GM18861 (cell line): ENCODE measurements at regions not wholly inside any gene's neighbourhood (a gene's known extent, or its start where the extent isn't known, plus 50 kb on each side); places are given as distances from the start of the nearest gene placed in this dataset.

ENCODE experiments used
- ATAC-seq: cut with Tn5 transposase; IDR thresholded peaks from one replicate; pipeline ENCODE4 v1.9.1; 2021; ENCODE audit not compliant: unreplicated experiment

DNA sequence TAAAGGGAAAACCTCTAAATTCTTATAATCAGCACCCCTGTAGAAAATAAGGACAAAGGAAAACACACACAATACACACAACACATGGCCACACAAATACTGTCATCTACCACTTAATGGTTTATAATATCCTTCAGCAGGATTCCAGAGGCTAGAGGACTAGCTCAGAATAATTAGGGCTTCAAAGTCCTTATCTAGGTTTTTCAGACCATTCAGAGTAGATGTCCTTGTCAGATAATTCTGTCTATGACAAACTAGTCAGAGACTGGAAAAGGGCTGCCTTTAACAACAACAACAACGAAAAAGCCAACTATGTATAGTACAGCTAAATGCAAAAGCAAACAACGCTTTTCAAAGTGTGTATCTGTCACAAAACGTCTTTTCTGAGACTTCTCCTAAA lies 456.5 kb upstream of the CNTN5 start:
- ATAC-seq: no peak

- no peak for ATAC-seq
Observed at GRCh38 chr11:98564881-98565280, 455.9 kb upstream of the CNTN5 start.

- ATAC-seq: no peak
Observed at GRCh38 chr11:98565311-98565710, 455.4 kb upstream of the CNTN5 start.

DNA sequence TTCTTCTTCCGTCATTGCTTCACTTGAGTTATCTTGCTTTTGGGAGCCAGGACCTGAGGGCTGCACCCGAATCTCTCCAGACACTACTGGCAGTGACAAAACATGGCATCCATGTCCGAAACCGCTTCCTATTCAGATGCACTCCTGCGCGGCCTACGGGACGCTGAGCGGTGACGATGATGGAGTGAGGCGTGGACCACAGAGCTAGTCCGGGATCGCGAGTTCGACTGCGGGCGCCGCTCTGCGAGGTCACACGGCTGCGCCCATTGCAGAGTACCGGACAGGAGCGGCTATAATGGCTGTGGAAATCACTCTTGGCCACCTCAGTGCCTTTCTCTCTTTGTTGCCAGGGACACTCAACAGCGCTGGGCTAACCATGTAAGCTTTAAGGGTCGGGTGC lies 453.8 kb upstream of the CNTN5 start:
- ATAC-seq: no peak

- no peak for ATAC-seq
Observed at GRCh38 chr11:98568013-98568412, 452.7 kb upstream of the CNTN5 start.

- no peak for ATAC-seq
Observed at GRCh38 chr11:98572941-98573340, 447.8 kb upstream of the CNTN5 start.

DNA sequence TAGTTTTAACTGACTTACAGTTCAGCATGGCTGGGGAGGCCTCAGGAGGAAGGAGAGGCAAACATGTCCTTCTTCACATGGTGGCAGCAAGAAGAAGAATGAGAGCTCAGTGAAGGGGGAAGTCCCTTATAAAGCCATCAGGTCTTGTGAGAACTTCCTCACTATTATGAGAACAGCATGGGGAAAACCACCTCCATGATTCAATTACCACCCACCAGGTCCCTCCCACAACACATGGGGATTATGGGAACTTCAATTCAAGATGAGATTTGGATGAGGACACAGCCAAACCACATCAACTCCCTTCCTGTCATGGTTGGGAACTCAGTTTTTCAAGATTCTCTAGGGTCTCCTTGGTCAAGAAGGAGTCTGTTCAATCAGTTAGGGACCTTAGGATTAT lies 432.9 kb upstream of the CNTN5 start:
- no peak for ATAC-seq

- ATAC-seq: no peak
Observed at GRCh38 chr11:98589967-98590366, 430.8 kb upstream of the CNTN5 start.

GRCh38 chr11:98600103-98600502 lies 420.6 kb upstream of the CNTN5 start:
- no peak for ATAC-seq

DNA sequence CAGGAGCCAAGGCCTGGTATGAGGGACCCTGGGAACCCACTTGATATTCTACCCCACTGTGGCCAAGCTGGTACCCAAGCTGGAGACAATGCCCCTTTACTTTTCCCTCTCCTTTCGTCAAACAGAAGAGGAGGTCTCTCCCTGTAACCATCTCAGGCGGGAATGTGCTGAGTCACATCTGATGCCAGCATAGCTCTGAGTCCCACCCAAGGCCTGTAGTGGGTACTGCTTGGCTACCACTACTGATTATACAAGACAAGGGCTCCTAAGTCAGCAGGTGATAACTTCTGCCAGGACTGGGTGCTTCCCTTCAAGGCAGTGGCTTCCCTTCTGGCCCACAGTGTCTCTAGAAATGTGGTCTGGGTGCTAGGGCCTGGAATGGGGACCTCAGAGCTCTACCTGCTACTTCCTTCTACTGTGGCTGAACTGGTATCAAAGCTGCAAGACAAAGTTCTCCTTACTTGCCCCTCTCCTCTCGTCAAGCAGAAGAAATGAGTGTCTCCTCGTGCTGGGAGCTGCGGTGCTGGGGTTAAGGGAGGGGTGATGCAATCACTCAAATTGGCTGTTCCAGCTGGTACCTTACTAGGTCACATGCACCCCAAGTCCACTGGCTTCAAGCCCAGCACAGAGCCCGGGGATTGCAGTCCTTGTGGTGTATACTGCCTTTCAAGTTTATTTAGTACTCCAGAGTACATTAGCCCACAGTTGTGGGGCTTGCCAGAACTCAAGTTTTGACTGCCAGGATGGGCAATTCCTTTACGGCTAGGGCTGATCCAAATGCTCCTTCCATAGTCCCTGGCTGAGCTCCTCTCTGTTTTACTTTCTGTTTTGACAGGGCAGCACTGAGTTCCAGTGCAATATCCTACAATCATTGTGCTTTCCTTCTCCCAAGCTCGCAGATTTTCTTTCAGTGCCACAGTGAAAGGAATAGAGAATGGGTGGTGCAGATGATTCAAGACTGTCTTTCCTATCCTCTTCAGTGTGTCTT lies 419.7 kb upstream of the CNTN5 start:
- ATAC-seq: no peak

DNA sequence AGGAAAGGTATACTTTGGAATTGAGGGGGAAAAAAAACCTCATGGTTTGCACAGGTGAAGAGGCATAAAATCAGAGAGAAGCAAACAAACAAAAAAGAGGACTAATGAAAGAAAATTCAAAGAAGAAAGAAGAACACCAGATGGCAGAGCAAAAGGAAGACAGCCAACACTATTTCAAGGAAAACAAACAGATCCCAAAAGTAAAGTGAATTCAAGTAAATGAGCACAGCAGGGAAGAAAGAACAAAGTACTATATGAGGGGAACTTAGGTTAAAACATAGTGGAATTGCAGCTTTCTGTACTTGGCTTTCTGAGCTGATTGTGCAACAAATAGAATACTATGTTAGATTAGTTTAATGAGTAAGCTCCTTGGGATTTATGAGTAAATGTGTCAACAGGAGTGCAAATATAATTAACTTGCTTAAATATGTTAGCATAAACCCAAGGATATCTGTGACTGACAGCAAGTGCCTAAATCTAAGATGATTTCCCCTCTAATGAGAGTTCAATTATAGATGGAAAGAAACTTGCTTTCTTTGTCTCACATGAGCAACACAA lies 404.6 kb upstream of the CNTN5 start:
- no peak for ATAC-seq

DNA sequence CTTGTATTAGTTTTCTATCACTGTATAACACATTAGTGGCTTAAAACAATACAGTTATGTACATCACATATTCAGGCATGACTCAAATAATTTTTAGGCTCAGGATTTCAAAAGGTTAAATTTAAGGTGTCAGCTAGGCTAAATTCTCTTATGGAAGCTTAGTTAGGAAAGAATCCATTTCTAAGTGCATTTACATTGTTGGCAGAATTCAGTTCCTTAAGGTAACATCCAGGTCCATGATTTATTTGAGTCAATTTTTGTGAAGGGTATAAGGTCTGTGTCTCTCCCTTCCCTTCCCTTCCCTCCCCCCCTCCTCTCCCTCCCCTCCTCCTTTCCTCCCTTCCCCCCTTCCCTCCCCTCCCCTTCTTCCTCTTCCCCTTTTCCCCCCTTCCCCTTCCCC lies 399.0 kb upstream of the CNTN5 start:
- no peak for ATAC-seq

GRCh38 chr11:98625526-98625925 lies 395.2 kb upstream of the CNTN5 start:
- ATAC-seq: no peak

GRCh38 chr11:98630736-98631135 lies 390.0 kb upstream of the CNTN5 start:
- no peak for ATAC-seq

GRCh38 chr11:98657711-98658110 lies 363.0 kb upstream of the CNTN5 start:
- ATAC-seq: no peak

GRCh38 chr11:98659431-98659830 lies 361.3 kb upstream of the CNTN5 start:
- ATAC-seq: no peak

GRCh38 chr11:98674390-98674789 lies 346.4 kb upstream of the CNTN5 start:
- ATAC-seq: no peak

- no peak for ATAC-seq
Observed at GRCh38 chr11:98679673-98680072, 341.1 kb upstream of the CNTN5 start.

GRCh38 chr11:98701541-98701940 lies 319.2 kb upstream of the CNTN5 start:
- ATAC-seq: no peak

- no peak for ATAC-seq
Observed at GRCh38 chr11:98703779-98704556, 316.8 kb upstream of the CNTN5 start.

- ATAC-seq: no peak
Observed at GRCh38 chr11:98710026-98710425, 310.7 kb upstream of the CNTN5 start.

DNA sequence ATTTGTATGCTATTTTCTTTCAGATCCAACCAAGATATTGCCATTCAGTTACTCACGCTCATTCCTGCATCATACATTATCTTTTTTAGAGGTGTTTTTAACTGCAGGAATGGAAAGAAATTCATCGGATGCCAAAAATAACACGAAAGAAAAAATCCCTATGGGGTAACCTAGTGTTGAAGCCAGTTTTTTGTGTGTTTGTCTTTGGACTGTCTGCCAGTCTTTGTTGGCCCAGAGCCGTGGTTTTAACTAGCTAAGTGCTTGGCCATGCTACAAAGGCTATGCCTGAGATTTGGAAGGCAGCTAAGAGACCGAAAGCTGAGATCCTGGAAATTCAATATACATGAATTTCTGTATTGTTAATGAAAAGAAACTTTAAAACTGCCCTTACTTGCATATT lies 309.8 kb upstream of the CNTN5 start:
- ATAC-seq: no peak
